ENCODE measurements at regions not wholly inside any gene's neighbourhood (a gene's known extent, or its start where the extent isn't known, plus 50 kb on each side); places are given as distances from the start of the nearest gene placed in this dataset.

DNA sequence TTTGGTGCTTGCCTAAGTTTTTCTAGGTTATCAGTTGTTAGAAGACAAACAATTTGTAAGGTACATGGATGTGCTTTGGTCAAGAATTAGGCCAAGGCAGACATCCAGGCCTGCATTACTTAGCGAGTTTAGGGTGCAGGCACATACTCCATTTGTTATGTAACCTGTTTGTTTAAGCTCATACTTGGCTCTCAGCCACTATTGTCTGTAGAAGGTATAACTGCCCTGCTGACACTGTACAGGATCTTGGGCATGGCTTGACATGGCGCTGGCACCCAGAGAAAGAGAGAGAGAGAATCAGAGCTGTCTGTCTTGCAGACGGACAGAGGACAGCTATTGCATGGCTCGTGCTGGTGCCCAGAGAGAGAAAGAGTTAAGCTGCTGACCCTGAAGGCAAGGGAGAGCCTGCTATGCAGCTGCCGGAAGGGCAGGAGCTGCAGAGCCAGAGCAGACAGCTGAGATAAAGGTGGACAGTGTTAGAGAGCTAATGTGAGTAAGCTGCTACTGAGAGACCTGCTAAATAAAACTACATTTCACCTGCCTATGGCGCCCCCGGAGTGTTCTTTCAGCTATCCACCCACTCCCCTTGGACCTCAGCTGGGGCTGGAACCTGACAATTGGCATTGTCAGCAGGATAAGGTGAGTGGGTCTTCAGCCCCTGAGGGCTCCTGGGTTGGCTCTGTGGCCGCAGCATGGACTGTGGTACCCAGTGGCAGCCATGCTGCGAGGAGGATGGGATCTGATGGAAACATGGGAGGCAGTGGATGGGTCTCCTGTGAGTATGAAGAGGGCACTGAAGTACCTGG is 120.9 kb upstream of the TMEM106B start:
- DNase-seq = no peak

DNA sequence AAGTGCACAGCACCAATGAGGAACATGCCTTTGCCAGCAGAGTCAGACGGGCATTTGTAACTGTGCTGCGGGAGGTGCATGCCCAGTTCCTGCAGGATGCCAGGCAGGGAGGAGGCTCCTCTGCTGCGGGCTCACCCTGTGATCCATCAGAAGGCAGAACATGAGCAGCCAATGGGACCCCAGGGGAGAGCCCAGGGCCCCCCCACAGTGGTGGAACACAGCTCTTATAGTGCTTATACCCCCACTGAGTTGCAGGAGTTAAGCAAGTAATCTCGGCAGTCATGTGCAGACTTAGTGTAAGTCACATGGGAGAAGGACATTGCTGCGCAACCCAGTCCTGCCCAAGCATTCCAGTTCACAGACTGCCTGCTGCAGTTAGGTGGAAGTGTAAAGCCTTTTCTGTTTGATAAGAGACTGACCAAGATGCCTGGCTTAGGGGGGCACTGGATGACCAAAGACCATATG is 120.3 kb upstream of the TMEM106B start:
- no peak for DNase-seq

DNA sequence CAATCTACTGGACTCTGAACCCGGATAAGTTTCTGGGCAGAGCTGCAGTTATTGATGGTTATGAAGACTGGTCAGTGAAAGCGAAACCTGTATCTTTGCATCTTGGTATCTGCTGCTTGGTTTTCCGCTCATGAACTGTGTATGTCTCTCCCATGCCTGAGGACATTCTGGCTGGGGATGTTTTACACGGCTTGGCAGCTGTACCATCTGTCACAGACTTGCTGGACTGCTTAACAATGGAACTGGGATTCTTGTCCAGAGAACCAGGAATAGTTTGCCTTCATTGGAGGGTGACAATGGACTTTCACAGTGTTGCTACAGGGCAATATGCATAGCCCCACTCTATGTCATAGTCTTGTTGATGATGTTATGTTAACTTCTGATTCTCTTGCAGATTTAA is 119.9 kb upstream of the TMEM106B start:
- no peak for DNase-seq

DNA sequence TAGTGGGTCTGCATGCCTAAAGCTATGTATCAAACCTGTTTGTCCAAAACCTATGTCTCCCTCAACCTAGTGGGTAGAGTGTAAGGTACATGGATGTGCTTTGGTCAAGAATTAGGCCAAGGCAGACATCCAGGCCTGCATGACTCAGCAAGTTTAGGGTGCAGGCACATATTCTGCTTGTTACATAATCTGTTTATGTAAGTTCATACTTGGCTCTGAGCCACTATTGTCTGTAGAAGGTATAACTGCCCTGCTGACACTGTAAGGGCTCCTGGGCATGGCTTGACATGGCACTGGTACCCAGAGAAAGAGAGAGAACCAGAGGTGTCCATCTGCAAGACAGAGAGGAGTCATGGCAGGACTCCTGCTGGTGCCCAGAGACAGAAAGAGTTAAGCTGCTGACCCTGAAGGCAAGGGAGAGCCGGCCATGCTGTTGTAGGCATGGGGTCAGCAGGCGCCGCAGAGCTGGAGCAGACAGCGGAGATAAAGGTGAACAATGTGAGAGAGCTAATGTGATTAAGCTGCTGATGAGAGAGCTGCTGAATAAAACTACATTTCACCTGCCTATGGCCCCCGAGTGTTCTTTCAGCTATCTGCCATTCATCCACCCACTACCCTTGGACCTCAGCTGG is 118.5 kb upstream of the TMEM106B start:
- DNase-seq = no peak

DNA sequence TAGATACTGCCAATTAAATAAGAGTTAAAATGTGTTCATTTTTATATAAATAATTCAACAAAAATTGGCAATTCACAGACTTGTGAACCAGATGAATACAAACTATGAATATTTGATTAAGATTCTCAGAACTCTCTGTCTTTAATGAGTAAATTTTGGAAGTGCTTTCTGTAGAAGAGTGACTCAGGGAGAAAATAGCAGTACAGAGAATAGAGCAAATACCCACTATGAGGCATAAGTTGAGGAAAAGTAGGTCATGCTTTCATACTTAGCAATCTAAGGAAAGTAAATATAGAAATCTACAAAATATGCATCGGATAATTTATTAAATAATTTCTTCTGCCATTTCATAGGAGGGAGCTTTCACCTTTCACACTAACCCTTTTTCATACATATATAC is 117.7 kb upstream of the TMEM106B start:
- DNase-seq = no peak

DNA sequence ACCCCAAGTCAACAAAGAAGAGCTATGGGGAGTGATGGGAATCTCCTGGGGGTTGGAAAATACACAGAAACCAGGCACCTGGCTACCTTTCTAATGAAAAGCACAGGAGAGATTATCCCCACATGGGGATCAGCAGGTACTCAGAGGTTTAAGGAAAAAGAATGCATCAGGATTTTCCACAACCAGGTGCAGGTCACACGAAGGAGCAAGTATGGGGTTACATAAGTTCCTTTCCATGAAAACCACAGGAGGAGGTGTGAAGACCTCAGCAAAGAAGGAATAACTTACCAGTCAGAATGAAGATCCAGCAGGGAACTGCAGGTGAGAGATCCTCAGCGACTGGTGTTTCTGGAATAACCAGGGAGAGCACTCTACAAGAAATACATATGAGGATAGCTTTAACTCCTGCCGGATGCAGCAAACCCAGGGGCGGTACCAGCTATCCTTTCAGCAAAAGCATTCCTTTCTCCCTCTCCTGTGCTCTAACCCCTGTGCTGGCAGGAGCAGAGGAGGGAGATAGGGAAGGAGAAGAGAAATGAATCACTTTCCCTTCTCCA is 116.7 kb upstream of the TMEM106B start:
- DNase-seq = no peak

DNA sequence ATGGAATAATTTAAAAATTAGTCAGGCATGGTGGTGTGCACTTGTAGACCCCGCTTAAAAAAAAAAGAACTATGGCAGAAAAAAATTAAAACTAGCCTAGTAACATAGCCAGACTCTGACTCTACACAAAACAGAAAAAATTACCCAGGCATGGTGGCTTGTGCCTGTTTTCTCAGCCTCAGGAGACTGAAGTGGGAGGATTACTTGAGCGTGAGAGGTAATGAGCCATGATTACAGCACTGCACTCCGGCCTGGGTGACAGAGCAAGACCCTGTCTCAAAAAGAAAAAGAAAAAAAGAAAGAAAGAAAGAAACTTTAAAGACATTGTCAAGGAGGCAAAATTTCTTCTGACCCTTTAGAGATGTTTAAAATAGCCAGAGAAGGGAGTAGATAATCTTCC is 109.0 kb upstream of the TMEM106B start:
- no peak for DNase-seq

DNA sequence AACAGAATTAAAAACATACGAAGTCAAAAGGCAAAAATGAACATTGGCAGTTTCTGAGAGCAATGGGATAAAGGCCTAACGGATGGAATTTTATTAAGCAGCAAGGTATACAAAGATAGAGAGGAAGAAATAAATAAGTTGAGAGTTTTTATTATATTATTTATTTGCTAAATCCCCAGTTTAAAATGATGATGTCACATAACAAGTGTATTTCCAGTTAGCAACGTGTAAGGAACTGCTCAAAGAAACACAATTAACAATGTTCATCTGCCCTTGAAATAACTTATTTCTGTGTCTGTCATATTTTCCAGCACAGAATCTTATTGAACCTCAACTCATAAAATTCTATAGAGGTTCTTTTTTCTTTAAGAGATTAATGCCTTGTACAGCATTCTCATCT is 108.6 kb upstream of the TMEM106B start:
- no peak for DNase-seq

DNA sequence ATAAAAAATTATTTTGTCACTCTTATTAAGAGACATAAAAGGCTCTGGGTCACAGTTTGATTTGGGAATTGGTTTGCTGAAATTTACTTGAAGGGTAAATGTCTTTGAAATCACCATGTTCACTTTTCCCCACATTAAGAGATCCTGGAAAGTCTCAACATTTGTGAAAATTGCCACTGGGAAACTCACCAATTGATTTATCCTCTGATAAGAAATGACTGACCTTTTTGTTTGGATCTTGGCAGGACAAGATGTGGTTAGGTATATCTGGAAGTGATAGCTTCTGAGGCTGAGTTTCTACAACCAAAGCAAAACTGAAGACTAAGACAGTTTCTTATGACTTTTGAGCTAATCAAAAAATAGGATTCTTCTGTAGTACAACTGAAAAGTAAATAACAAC is 107.1 kb upstream of the TMEM106B start:
- no peak for DNase-seq

DNA sequence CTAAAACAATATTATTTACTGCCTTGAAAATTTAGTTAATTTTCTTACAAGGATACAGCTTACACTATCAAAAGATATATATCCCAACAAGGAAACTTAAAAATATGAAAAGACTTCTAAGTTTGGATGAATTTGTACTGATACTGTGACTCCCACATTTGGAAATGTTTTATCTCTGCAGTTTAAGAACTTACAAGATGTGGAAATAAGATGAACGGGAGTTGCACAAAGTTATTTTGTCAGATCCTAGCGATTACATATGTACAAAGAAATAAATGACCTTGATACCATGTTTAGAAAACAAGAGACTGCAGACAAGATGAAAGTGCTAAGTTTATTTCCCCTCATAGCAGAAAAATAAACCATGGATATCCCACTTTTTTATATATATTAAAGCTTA is 103.7 kb upstream of the TMEM106B start:
- no peak for DNase-seq

DNA sequence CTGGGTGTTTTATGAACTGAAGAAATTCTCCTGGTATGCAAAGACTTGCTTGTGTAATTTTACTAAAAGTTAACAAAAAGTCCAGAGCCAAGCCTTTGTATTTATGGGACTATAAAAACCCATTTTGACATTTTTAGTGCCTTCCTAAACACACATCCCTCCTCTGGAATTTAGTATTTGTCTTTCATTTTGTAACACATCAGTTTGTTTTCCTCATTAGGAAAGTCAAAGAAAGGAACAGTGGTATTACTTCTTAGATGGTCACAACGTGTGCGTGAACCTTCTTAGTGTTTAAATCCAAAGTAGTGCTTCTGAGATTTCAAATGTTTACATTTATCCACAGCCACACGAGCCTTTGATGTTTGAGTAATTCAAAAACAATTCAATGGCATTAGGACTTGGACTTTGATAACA is 103.2 kb upstream of the TMEM106B start:
- DNase-seq = no peak

DNA sequence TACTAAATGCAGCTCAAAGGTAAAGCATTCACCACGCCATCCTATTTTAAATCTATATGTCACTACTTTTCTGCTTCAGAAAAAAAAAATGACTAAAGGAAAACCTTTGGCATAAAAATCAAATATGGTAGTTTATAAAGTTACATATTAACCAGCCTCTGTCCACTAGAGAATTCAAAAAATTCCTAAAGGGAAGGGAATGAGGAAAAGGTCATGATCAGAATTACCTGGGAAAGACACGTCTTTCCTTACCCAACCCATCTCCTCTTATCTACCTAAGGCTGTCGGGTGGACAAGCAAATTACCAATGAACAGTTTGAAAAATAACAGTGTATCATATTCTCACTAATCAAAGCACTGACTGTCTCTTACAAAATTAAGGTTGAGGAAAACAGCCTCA is 100.7 kb upstream of the TMEM106B start:
- DNase-seq = no peak

DNA sequence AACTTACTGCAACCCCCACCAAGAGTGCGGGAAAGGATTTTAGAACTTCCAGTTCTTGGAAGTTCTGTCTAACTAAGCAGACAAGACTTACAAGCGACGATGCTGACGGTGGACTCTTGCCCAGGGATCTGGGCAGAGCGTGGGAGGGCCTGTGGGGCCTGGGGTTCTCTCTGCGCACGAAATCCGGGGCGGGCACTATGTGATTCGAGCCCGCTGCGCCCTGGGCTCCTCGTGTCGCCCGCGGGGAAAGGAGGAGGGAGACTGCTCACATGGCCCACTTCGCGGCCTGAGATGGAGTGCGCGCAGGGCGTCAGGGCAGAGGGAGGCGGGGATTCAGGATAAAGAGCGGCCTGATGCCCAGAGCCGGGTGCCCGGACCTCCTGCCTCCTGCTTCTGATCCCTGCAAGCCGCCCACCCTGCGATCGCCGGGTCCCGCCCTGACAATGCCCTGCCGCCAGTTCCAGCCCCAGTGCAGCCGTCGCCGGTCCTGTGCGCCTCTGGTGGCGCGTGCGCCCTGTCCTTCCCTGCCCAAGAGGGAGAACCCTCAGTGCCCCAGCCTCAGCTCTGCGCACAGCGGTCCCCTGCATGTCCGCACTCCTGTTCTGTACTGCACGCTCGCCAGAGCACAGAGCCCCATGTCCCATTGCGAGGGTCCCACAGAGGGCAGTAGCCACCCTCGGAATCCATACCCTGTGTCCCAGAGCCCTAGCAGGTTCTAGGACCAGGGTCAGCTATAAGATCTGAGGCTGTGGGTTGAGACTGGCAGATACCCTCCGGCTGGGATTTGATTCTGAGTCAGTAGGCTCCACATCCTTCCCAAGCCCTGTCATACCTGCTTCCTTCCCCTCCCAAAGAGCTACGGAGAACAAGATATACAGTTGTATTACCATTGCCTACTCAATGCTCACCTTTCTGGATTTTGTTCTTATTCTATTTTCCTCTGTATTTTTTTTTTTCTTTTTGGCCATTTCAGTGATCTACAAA is 99.4 kb upstream of the TMEM106B start:
- DNase-seq = peak; percentile 21 to 28

DNA sequence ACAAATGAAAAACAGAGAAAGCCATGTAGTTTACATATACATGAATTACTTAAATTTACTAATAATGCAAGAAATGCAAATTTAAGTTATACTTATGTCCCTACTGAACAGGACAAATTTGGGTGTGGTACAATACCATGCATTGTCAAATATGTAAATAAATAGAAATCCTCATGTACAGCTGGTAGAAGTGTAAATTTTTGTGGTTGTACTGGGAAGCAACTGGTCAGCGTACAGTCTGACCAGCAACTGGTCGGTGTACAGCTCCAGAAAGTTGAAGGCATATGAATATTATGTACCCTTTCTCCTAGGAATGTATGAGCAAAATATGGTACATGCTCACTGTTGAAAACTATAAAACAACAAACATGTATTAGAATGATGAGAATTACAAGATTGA is 93.9 kb upstream of the TMEM106B start:
- DNase-seq = no peak

DNA sequence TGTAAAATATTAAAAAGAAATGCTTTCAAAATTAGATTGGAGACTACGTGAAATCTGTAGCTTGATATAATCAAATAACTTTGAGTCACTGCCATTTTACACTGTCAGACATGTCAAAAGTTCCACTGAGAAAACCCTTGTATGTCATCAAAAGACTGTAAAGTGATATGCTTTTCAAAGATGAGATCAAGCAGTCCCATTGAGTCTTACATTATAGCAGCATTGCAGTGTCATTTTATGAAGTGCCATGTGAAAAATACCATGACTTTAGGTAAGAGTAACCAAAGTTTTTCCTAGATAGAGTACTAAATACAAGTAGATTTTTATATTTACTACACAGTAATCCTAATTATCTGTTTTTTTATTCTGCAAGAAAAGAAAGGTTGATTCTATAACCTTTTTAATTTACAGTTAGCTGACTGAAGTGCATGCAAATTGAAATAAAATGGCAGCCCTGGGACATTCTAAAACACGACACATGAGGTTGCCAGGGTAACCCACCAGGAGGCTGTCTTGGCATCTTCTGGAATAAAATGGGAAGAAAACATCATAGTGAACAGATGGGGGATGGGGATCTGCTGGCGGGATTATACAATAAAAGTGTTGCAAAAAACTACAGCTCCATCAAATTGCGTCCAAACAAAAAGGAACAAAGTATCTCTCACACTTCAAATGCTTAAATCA is 91.3 kb upstream of the TMEM106B start:
- DNase-seq = no peak

DNA sequence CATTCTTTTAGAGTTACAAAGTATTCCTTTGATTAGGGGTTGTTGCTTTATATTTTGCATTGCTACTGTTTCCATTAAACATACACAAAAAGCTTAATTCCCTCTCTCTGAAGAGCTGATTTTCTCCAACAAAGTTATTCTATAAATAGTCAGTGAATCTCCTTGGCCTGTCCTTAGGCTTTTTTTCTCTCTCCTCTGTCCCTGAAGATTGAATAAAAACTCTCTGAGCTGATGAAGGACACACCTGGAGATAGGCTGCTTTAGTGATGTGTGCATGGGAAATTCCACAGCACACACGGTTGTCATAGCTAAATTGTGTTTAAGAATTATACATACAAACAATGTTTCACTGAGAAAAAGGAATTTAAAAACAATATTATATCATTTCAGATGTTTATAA is 90.5 kb upstream of the TMEM106B start:
- no peak for DNase-seq

DNA sequence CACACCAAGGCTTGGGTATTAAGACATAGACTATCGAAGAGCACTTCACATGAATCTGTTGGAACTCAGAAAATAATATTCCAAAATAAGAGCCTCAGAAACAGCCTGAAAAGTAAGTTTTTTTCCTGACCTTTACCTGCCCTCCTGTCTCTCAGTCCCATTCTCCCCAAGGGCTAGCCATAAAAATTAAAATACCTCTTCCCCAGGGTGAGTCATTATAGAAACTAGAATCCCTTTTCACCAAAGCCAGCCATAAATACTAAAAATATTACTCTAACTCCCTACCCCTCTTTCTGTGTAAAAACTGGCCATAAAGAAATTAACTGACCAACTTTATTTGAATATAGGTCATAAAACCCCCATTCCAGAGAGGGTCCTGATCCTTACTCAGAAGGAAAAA is 87.9 kb upstream of the TMEM106B start:
- no peak for DNase-seq

DNA sequence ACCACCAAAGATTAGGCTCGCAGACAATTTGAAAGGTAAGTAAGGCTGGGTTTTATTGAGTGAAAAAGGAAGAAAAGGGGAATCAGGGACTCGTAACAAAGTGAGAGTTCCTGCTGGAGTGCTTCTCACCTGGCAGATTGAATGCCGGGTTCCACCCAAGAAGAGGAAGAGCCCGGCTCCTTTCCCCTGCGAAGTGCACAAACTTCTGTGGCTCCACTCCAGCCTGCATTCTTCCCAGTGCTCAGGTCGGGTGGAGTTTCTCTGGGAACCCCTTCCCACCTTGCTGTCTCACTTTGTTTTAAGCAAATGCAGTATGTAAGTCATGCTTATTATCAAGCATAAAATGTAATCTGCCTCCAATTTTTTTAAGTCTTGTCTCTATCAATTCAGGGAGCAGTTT is 87.1 kb upstream of the TMEM106B start:
- DNase-seq = no peak

DNA sequence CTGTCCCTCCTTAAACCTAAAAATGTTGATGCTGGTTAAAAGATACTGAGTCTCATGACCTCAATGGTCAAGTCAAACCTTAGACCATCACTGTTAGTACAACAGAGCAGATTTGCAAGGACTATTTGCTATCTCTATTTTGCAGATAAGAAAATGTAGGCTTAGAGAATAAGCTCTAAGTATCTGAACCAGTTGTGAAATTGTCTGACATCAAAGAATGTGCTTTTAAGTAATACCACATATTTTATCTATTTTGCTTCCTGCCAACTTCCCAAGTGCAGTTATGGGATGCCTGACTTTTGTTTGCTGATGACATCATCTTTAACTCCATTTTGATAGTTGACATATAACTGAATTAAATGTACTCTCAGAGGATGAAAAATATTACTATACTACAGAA is 83.6 kb upstream of the TMEM106B start:
- no peak for DNase-seq

DNA sequence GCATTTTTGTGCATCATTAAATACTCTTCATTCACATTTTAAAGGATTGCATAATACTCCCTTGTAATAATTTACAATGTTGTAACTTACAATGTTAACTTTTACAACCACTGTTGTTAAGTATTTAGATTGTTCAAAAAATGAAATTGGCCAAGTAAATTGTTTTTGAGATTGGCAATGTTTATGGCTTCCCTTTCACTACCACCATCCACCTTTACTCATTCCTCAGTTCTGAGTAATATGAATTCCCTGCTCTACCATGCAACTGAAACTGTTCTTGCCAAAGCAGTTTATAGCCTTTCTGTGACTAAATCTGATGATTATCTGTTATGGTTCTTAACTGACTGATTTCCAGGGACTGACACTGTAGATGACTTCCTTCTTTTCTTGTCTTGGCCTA is 80.5 kb upstream of the TMEM106B start:
- DNase-seq = no peak

DNA sequence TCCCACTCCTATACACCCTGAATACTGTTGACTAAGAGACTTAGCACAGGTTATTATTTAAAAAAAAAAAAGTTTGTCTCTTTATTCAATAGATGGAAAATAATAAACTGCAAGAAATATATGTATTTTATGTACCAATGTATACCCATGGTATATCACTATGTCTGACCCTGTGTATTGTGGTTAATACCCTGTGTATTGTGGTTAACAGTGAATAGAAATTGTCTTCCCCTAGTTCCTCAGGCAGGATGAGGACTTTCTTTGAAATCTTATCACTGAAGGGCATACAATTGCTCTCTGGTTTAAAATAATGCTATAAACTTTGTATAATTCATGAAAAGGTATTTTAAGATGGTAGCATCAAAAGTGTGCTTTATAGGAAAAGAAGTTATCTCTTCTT is 80.0 kb upstream of the TMEM106B start:
- DNase-seq = no peak

DNA sequence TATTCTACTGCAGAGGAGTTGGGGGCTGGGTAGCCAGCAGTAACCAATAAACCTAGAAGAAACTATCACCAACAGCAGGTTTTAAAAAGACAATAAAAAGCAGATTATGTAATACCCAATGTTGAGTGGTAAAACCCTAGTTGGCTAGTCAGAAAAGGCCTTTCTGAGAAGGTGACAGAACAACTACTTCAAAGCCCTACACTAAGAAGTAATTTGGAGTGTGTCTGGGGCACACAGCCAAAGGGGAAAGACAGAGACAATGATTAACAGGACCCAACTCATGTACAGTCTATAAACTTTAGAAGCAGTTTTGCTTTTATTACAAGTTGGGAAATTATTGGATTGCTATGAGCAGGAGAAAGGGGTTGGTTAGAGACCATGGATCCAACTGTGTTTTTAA is 77.2 kb upstream of the TMEM106B start:
- DNase-seq = no peak

DNA sequence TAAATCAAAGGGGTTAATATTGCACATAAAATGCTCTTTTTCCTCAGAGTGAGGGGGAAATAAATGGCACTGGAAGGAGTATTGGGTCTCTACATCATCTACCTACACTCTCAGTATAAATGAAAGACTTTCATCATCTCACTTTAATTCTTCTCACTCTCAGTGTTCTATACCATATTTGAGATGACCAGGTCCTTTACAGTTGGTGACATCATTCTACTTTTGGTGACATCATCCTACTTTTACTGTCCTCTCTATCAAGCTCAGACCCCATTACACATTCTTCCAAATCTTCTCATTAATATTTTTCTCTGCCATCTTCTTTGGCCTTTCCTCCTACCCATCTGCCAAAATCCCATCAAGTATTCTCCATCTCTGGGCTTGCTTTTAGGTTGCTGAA is 74.6 kb upstream of the TMEM106B start:
- DNase-seq = no peak

All from stimulated activated CD4-positive, alpha-beta T cell treated with anti-CD3 and anti-CD28 coated beads, Interleukin-2, amount 100 ng/mL, for 24 hours (primary cell).